AG08396 (cell line): ENCODE measurements at regions not wholly inside any gene's neighbourhood (a gene's known extent, or its start where the extent isn't known, plus 50 kb on each side); places are given as distances from the start of the nearest gene placed in this dataset.

Experiments used
- DNase-seq: peaks from one replicate; pipeline ENCODE4 v3.0.0; 2012; ENCODE audit warnings: low spot score, mixed read lengths

GRCh38 chr5:24823625-24824024 is 178.8 kb upstream of the CDH10 start:
- no peak for DNase-seq

GRCh38 chr5:24819841-24820240 is 175.1 kb upstream of the CDH10 start:
- no peak for DNase-seq

- DNase-seq, result no peak
These were observed 173.2 kb upstream of the CDH10 start for GRCh38 chr5:24817966-24818365.

- DNase-seq, result no peak
These were observed 171.4 kb upstream of the CDH10 start for GRCh38 chr5:24816206-24816605.

DNA sequence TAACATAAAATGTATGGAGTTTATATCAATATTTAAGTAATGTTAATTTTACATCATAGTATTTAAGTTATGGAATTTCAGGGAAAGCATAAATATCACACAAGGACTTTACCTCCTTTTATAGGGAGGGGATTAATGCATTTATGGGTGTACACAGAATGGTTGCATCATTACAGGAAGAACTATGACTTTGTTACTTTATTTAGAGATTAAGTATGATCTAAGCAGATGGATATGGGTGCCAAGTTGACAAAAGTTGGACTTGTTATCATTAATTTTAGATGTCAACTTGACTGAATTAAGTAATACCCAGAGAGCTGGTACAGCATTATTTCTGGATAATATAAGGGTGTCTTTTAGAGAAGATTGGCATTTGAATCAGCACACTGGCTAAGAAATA is 160.5 kb upstream of the CDH10 start:
- no peak for DNase-seq

- no peak for DNase-seq
These were observed 159.5 kb upstream of the CDH10 start for GRCh38 chr5:24804221-24804681.

- DNase-seq, result no peak
These were observed 146.5 kb upstream of the CDH10 start for GRCh38 chr5:24791326-24791725.

DNA sequence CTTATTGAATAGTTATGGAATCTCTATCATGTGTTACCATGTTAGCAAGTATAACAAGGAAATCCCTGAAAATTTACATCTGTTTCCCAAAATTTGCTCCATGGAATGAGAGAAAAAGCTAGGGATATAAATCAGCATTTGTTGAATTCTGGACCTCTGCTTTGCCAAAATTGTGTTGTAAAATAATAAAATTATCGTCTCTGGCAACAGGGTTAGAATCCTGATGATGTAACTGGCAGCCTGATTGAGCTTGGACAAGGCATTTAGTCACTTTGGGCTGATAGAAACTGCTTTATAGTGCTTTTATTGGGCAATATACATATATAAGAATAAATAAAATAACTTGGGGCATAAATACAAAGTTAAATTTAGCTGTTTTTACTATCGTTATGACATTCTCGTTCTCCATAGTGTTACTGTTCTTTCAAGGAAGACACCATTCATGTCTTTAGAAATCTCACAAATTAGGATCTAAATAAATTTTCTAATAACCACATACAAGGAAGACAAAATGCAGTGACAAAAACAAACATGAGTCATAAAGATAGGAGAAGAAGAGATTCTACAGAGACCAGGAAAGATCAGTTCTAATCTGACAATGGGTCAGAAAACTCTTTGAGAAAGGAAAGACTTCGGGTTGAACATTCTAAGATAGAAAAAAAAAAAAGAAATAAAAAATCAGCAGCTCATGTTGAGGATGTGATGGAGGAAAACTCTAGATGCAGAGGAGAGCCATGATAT is 145.0 kb upstream of the CDH10 start:
- no peak for DNase-seq

GRCh38 chr5:24788829-24789514 is 144.2 kb upstream of the CDH10 start:
- DNase-seq, result no peak

- DNase-seq, result no peak
These were observed 141.3 kb upstream of the CDH10 start for GRCh38 chr5:24786108-24786507.

DNA sequence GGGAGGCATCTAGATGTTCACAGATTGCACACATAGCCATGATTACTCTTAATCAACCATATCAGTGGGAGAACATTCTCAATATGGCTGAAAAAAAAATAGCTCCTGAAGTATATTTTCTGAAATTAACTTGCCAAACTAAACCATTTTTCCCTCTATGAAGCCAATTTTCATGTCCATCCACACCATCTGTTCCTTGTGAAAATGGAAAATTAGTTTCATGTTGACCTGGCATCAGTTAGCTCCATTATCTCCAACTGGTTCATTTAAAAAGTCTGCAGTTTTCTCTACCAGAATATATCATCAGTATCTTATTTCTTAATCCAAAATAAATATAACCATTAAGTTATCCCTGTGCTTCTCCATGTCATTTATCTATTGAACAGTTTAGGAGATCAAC is 138.8 kb upstream of the CDH10 start:
- no peak for DNase-seq

DNA sequence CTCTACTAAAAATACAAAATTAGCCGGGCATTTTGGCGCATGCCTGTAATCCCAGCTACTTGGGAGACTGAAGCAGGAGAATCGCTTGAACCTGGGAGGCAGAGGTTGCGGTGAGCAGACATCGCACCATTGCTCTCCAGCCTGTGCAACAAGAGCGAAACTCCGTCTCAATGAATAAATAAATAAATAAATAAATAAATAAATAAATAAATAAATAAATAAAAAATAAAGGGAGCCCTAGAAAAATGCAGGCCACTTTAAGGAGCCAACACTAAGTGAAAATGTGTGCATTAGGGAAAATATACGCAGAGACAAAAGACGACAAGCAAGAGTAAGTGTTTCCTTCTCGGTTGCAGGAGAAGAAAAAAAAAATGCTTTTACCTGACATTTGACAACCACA is 132.6 kb upstream of the CDH10 start:
- DNase-seq, result no peak

- no peak for DNase-seq
These were observed 128.5 kb upstream of the CDH10 start for GRCh38 chr5:24773261-24773660.

DNA sequence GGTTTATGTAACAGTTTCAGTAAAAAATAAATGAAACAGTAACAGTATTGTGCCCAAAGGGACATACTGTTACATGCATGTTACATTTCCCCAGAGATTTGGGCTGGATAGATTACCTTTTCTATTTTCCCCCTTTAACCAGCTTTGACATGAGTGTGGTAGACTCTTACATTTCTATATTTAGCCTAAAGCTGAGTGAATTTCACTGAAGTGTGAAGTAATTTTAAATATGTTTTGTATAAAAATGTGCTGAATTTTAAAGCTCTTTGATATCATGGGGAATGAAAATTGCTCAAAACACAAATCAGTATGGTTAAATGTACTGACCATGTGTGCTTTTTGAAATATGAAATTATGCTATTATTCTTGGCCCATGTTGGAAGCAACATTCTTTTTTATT is 122.3 kb upstream of the CDH10 start:
- DNase-seq, result no peak

DNA sequence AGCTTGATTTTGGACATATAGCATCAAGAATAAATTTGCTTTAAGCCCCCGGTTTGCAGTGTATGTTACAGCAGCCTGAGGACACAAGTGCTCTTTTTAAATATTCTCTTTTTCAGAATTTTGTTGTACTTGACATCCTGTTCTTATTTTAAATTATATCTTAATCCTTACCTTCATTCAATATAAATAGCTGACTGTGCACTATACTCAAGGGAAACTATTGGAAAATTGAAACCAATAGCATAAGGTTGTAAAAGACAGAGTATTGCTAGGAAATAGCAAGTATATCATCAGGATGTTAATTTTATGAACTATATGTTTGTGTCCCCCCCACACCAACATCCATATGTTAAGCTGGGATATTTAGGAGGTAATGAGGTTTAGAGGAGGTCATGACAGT is 120.4 kb upstream of the CDH10 start:
- no peak for DNase-seq

GRCh38 chr5:24750355-24750754 is 105.6 kb upstream of the CDH10 start:
- DNase-seq, result no peak

DNA sequence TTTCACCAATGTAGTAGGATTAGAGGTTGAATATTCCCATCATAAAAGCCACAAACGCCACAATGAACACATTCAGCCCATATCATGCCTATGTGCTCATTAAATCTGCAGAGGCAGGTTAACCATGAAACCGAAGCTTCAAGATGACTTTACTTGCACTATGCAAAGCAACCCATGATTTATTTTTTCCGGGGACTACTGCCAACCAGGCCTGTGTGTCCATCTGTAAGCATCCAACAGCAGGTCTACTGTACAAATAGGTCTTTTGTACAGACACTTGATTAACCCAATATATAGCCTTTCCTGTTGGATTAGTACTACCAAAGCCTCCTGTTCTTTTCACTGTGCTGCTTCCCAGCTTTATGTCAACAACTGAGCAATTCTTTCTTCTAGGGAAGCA is 104.9 kb upstream of the CDH10 start:
- no peak for DNase-seq

- DNase-seq, result no peak
These were observed 102.5 kb upstream of the CDH10 start for GRCh38 chr5:24747327-24747726.

DNA sequence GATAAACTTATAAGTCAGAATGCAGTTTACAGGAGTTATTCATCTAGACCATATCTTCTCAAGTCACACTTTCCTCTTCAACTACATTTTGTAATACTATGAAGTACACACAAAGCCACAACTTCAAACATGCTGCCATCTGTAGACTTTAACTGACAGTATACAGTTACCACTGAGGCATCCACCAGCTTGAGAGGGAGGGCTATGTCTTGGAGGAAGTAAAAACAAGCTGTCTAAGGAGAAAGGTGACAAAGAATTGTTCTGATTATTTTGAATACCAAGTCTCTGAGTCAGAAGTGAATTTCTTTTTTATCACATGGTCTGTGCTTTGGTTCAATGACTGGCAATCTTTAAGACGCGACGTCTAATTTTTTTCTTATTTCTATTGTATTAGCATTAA is 97.6 kb upstream of the CDH10 start:
- no peak for DNase-seq

DNA sequence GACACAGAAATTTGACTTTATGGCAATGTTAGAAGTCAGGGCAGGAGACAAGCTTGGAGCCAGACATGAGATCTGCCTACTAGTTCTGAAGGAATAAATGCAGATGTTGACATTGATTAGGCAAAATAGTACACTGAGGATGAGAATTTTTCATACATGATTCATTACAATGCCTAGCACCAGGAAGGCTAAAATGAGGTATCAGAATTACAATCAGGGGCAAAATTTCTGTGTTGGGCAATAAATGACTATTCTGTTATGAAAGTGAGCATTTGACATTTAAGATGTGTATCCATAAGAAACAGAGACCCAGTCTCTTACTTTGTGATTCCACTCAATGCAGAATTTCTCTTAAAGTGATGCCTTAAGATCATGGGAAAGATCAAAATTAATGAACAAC is 92.4 kb upstream of the CDH10 start:
- DNase-seq, result no peak

GRCh38 chr5:24735284-24735683 is 90.5 kb upstream of the CDH10 start:
- no peak for DNase-seq

GRCh38 chr5:24732184-24732583 is 87.4 kb upstream of the CDH10 start:
- no peak for DNase-seq

GRCh38 chr5:24720743-24721142 is 76.0 kb upstream of the CDH10 start:
- no peak for DNase-seq

- DNase-seq, result no peak
These were observed 70.0 kb upstream of the CDH10 start for GRCh38 chr5:24714746-24715145.
